ENCODE measurements at regions not wholly inside any gene's neighbourhood (a gene's known extent, or its start where the extent isn't known, plus 50 kb on each side); places are given as distances from the start of the nearest gene placed in this dataset.
A peak's percentile ranks its signal among the peaks of the same experiment; 100 is the strongest.

GRCh38 chr16:73529303-73530012, 481.5 kb upstream of the ZFHX3 start:
- no peak for DNase-seq (ENCODE audit: low spot score)

- DNase-seq (ENCODE audit: low spot score): no peak
These were observed 479.3 kb upstream of the ZFHX3 start for GRCh38 chr16:73527187-73527586.

- no peak for DNase-seq (ENCODE audit: low spot score)
These were observed 478.3 kb upstream of the ZFHX3 start for GRCh38 chr16:73526011-73526804.

GRCh38 chr16:73523209-73523608, 475.3 kb upstream of the ZFHX3 start:
- no peak for DNase-seq (ENCODE audit: low spot score)

- no peak for DNase-seq (ENCODE audit: low spot score)
These were observed 473.6 kb upstream of the ZFHX3 start for GRCh38 chr16:73521499-73521898.

- DNase-seq (ENCODE audit: low spot score): no peak
These were observed 467.7 kb upstream of the ZFHX3 start for GRCh38 chr16:73515616-73516015.

GRCh38 chr16:73510852-73511251, 462.9 kb upstream of the ZFHX3 start:
- DNase-seq (ENCODE audit: low spot score): no peak

GRCh38 chr16:73506568-73507056, 458.7 kb upstream of the ZFHX3 start:
- DNase-seq (ENCODE audit: low spot score): no peak

GRCh38 chr16:73505577-73505976, 457.6 kb upstream of the ZFHX3 start:
- no peak for DNase-seq (ENCODE audit: low spot score)

- no peak for DNase-seq (ENCODE audit: low spot score)
These were observed 457.0 kb upstream of the ZFHX3 start for GRCh38 chr16:73504591-73505575.

- no peak for DNase-seq (ENCODE audit: low spot score)
These were observed 455.2 kb upstream of the ZFHX3 start for GRCh38 chr16:73503093-73503492.

- DNase-seq (ENCODE audit: low spot score): no peak
These were observed 451.3 kb upstream of the ZFHX3 start for GRCh38 chr16:73499276-73499675.

- peak; percentile 12 for DNase-seq (ENCODE audit: low spot score)
These were observed 438.0 kb upstream of the ZFHX3 start for GRCh38 chr16:73485880-73486279.

- DNase-seq (ENCODE audit: low spot score): no peak
These were observed 436.2 kb upstream of the ZFHX3 start for GRCh38 chr16:73483934-73484711.

- no peak for DNase-seq (ENCODE audit: low spot score)
These were observed 435.3 kb upstream of the ZFHX3 start for GRCh38 chr16:73483076-73483791.

- no peak for DNase-seq (ENCODE audit: low spot score)
These were observed 434.4 kb upstream of the ZFHX3 start for GRCh38 chr16:73482310-73482709.

- no peak for DNase-seq (ENCODE audit: low spot score)
These were observed 432.5 kb upstream of the ZFHX3 start for GRCh38 chr16:73480381-73480780.

GRCh38 chr16:73473713-73474112, 425.8 kb upstream of the ZFHX3 start:
- DNase-seq (ENCODE audit: low spot score): no peak

- DNase-seq (ENCODE audit: low spot score): no peak
These were observed 416.9 kb upstream of the ZFHX3 start for GRCh38 chr16:73464834-73465233.

- DNase-seq (ENCODE audit: low spot score): no peak
These were observed 411.7 kb upstream of the ZFHX3 start for GRCh38 chr16:73459586-73459985.

GRCh38 chr16:73457851-73458250, 409.9 kb upstream of the ZFHX3 start:
- DNase-seq (ENCODE audit: low spot score): no peak
